ENCODE measurements at regions not wholly inside any gene's neighbourhood (a gene's known extent, or its start where the extent isn't known, plus 50 kb on each side); places are given as distances from the start of the nearest gene placed in this dataset.

DNA sequence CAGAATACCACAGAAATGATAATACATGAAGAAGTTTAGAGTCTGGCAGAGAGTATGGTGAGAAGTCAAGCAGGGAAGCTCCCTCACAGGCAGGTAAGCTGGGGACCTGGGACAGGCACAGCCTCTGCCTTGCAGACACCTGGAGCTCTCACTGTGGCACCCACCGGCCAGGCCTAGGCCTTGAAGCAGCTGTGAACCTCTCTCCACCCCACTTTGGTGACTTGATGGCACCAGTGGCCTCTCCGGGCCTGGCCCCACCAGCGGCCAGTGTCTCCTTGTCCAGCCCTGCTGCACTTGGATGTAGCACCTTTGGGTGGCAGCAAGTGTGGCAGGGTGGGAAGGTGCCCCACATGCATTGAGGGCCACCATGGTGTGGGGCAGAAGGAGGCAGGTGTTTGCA is 330.5 kb downstream of the NPR3 start:
- TF ChIP-seq, protein P1, sequence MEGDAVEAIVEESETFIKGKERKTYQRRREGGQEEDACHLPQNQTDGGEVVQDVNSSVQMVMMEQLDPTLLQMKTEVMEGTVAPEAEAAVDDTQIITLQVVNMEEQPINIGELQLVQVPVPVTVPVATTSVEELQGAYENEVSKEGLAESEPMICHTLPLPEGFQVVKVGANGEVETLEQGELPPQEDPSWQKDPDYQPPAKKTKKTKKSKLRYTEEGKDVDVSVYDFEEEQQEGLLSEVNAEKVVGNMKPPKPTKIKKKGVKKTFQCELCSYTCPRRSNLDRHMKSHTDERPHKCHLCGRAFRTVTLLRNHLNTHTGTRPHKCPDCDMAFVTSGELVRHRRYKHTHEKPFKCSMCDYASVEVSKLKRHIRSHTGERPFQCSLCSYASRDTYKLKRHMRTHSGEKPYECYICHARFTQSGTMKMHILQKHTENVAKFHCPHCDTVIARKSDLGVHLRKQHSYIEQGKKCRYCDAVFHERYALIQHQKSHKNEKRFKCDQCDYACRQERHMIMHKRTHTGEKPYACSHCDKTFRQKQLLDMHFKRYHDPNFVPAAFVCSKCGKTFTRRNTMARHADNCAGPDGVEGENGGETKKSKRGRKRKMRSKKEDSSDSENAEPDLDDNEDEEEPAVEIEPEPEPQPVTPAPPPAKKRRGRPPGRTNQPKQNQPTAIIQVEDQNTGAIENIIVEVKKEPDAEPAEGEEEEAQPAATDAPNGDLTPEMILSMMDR (IDR thresholded peaks at IDR 0.05; ENCODE audit: borderline replicate concordance, control extremely low read depth, extremely low read depth, insufficient read depth, missing control alignments): no peak
- in situ Hi-C loops (cut with MboI; ENCODE audit: low sequenced_read_pairs, unreplicated experiment): no loop called here
- no peak for DNase-seq (ENCODE audit: low spot score)

DNA sequence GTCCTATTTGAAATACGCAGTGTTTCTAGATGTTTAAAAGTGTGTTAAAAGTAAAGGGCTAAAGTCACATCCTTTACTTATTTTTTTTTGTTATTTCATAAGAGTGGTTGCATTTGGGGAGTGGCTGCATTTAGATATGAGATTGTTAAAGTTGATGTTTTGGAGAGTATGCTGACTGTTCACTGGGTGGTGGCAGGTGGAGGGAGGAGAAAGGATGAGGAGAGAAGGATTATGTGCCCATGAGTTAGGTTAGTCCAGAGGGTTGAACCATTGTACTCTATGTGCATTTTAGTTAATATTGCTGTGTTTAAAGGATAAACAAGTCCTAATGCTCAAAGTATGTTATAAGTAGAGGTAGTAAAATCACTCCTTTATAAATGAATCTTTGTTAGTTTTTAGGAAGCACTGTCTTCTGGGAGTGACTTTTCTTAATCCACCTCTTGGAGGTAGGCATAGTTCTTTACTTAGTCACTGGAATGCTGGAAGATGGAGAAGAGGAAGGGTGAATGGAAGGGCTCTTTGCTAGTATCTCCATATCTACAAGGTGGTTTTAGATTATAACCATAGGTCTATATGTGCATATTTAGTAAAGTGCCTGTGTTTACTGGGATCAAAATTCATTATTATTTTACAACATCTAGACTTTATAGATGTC is 332.3 kb downstream of the NPR3 start:
- DNase-seq (ENCODE audit: low spot score): no peak
- TF ChIP-seq, protein P1 (IDR thresholded peaks at IDR 0.05; ENCODE audit: borderline replicate concordance, control extremely low read depth, extremely low read depth, insufficient read depth, missing control alignments): no peak
- in situ Hi-C loops (cut with MboI; ENCODE audit: low sequenced_read_pairs, unreplicated experiment): no loop called here

DNA sequence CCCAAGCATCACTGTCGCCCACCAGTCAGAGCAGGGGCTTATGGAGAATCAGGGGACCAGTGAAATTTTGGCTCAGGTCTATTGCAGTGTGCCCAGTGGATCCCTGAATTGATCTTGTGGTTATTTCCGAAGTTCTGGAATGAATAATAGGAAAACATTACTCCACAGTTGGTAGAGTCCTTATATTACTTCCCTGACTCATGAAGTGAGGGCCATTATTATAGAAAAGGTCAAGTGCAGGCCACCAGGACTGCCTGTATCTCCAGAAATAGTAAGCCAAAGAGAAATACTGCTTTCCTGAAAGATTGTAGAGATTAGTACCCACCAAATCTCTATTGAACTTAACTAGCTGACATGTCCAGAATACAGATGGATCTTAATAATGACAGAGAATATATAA is 335.0 kb downstream of the NPR3 start:
- in situ Hi-C loops (cut with MboI; ENCODE audit: low sequenced_read_pairs, unreplicated experiment): no loop called here
- DNase-seq (ENCODE audit: low spot score): no peak
- TF ChIP-seq, protein P1 (IDR thresholded peaks at IDR 0.05; ENCODE audit: borderline replicate concordance, control extremely low read depth, extremely low read depth, insufficient read depth, missing control alignments): no peak

DNA sequence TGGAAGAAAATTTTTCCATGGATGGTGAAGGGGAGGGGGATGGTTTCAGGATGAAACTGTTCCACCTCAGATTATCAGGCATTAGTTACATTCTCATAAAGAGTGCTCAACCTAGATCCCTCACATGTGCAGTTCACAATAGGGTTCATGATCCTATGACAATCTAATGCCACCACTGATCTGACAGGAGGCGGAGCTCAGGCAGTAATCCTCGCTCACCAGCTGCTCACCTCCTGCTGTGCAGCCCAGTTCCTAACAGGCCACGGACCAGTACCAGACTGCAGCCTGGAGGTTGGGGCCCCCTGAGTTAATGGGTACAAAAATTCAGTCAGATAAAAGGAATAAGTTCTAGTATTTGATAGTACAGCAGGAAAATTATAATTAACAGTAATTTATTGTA is 337.2 kb downstream of the NPR3 start:
- in situ Hi-C loops (cut with MboI; ENCODE audit: low sequenced_read_pairs, unreplicated experiment): no loop called here
- no peak for DNase-seq (ENCODE audit: low spot score)
- TF ChIP-seq, protein P1 (IDR thresholded peaks at IDR 0.05; ENCODE audit: borderline replicate concordance, control extremely low read depth, extremely low read depth, insufficient read depth, missing control alignments): no peak

DNA sequence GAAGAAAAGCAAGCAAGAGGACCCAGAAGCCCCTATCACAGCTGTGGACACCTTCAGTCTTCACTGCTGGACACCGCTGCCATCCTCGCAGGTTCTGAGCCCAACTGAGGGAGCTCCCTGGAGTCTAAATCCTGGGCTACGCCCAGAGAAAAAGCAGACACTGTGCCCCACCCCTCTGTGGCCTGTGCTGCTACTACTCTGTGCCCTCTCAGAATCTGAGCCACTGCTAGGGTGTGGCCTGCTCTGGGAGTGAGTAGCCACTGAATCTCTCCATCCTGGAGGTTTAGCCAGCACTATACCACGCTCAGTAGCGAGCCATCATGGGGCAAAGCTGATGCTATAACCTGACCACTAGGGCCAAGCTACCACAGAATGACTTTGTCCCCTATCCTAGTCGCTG is 338.2 kb downstream of the NPR3 start:
- DNase-seq (ENCODE audit: low spot score): no peak
- in situ Hi-C loops (cut with MboI; ENCODE audit: low sequenced_read_pairs, unreplicated experiment): no loop called here
- TF ChIP-seq, protein P1 (IDR thresholded peaks at IDR 0.05; ENCODE audit: borderline replicate concordance, control extremely low read depth, extremely low read depth, insufficient read depth, missing control alignments): no peak

DNA sequence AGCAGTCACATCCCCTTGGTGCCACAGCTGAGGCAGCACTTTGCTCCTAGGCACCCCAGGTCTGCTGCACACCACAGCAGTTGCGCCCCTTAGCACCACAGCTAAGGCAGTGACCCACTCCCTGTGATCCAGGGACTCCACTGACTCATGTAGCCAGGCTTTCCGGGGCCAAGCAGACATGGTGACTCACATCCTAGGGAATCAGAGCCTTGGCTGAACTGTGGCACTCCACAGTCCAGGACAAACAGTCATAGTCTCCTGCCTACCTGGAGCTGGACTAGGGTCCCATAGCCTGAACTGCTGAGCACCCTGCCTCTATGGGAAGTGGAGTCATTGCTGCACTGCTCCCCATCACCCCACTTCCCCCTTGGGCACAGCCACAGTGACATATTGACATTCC is 338.7 kb downstream of the NPR3 start:
- in situ Hi-C loops (cut with MboI; ENCODE audit: low sequenced_read_pairs, unreplicated experiment): no loop called here
- no peak for DNase-seq (ENCODE audit: low spot score)
- TF ChIP-seq, protein P1 (IDR thresholded peaks at IDR 0.05; ENCODE audit: borderline replicate concordance, control extremely low read depth, extremely low read depth, insufficient read depth, missing control alignments): no peak
